H9 (cell line): ENCODE measurements at regions not wholly inside any gene's neighbourhood (a gene's known extent, or its start where the extent isn't known, plus 50 kb on each side); places are given as distances from the start of the nearest gene placed in this dataset.

Source experiments
- DNase-seq: peaks from one replicate; pipeline ENCODE4 v3.0.0-alpha.2; 2017
- H2AFZ ChIP-seq: one replicate; pipeline ENCODE4 v1.6.1; 2013; ENCODE audit warnings: mild to moderate bottlenecking, low read length, control low read depth, moderate library complexity
- H2AK5ac ChIP-seq: 2 replicates; pipeline ENCODE4 v1.6.1; 2013; ENCODE audit warnings: low read length, control low read depth, mixed read lengths; ENCODE audit not compliant: insufficient read length
- H2BK120ac ChIP-seq: one replicate; pipeline ENCODE4 v1.6.1; 2013; ENCODE audit warnings: low read depth, mild to moderate bottlenecking, low read length, control low read depth, inconsistent platforms; ENCODE audit not compliant: poor library complexity, severe bottlenecking
- H2BK12ac ChIP-seq: 2 replicates; pipeline ENCODE4 v1.6.1; 2013; ENCODE audit warnings: low read length, control low read depth, mixed read lengths, low read depth; ENCODE audit not compliant: insufficient read length
- H2BK15ac ChIP-seq: 2 replicates; pipeline ENCODE4 v1.6.1; 2013; ENCODE audit warnings: low read depth, low read length, control low read depth
- H2BK20ac ChIP-seq: one replicate; pipeline ENCODE4 v1.6.1; 2013; ENCODE audit warnings: low read depth, mild to moderate bottlenecking, low read length, control low read depth, inconsistent platforms; ENCODE audit not compliant: poor library complexity, severe bottlenecking
- H2BK5ac ChIP-seq: 2 replicates; pipeline ENCODE4 v1.6.1; 2013; ENCODE audit warnings: low read length, control low read depth, mixed read lengths; ENCODE audit not compliant: insufficient read length
- H3K14ac ChIP-seq: 2 replicates; pipeline ENCODE4 v1.6.1; 2013; ENCODE audit warnings: low read length, control low read depth; ENCODE audit not compliant: insufficient read depth
- H3K18ac ChIP-seq: 2 replicates; pipeline ENCODE4 v1.6.1; 2013; ENCODE audit warnings: low read depth, mild to moderate bottlenecking, mixed read lengths, low read length, control low read depth; ENCODE audit not compliant: insufficient read length
- H3K23ac ChIP-seq: 2 replicates; pipeline ENCODE4 v1.6.1; 2013; ENCODE audit warnings: low read length, control low read depth, mixed read lengths, low read depth; ENCODE audit not compliant: insufficient read length
- H3K23me2 ChIP-seq: 2 replicates; pipeline ENCODE4 v1.6.1; 2013; ENCODE audit warnings: low read depth, mild to moderate bottlenecking, mixed read lengths, low read length, control low read depth; ENCODE audit not compliant: insufficient read length, poor library complexity, severe bottlenecking
- H3K27ac ChIP-seq: 2 replicates; pipeline ENCODE4 v1.5.1; 2013; ENCODE audit warnings: low read length, control low read depth, mixed read lengths, low read depth; ENCODE audit not compliant: insufficient read length
- H3K27me3 ChIP-seq: 2 replicates; pipeline ENCODE4 v1.6.1; 2013; ENCODE audit warnings: low read length, control low read depth, inconsistent platforms; ENCODE audit not compliant: insufficient read depth
- H3K4ac ChIP-seq: 2 replicates; pipeline ENCODE4 v1.6.1; 2013; ENCODE audit warnings: low read depth, mild to moderate bottlenecking, control low read depth, inconsistent platforms, low read length, moderate library complexity
- H3K4me1 ChIP-seq: 2 replicates; pipeline ENCODE4 v1.6.1; 2013; ENCODE audit warnings: low read length, control low read depth, inconsistent platforms; ENCODE audit not compliant: insufficient read depth
- H3K4me2 ChIP-seq: 2 replicates; pipeline ENCODE4 v1.6.1; 2013; ENCODE audit warnings: low read length, control low read depth, mixed read lengths; ENCODE audit not compliant: insufficient read length, insufficient read depth
- H3K56ac ChIP-seq: 2 replicates; pipeline ENCODE4 v1.6.1; 2013; ENCODE audit warnings: low read depth, mild to moderate bottlenecking, mixed read lengths, low read length, control low read depth; ENCODE audit not compliant: insufficient read length
- H3K79me1 ChIP-seq: 2 replicates; pipeline ENCODE4 v1.6.1; 2013; ENCODE audit warnings: low read depth, mild to moderate bottlenecking, moderate library complexity, low read length, control low read depth, inconsistent platforms; ENCODE audit not compliant: insufficient read depth, poor library complexity, severe bottlenecking
- H3K79me2 ChIP-seq: 2 replicates; pipeline ENCODE4 v1.6.1; 2013; ENCODE audit warnings: low read length, control low read depth, inconsistent platforms; ENCODE audit not compliant: insufficient read depth
- H3K9ac ChIP-seq: 2 replicates; pipeline ENCODE4 v1.6.1; 2013; ENCODE audit warnings: low read length, control low read depth, mixed read lengths; ENCODE audit not compliant: insufficient read length; ENCODE audit errors: extremely low read depth
- H3K9me3 ChIP-seq: one replicate; pipeline ENCODE4 v1.6.1; 2013; ENCODE audit warnings: low read depth, low read length, inconsistent platforms; ENCODE audit not compliant: control insufficient read depth
- H3T11ph ChIP-seq: one replicate; pipeline ENCODE4 v1.6.1; 2013; ENCODE audit warnings: mild to moderate bottlenecking, low read length, control low read depth, inconsistent platforms
- H4K20me1 ChIP-seq: one replicate; pipeline ENCODE4 v1.6.1; 2013; ENCODE audit not compliant: control insufficient read depth, insufficient read length, insufficient read depth
- H4K5ac ChIP-seq: 2 replicates; pipeline ENCODE4 v1.6.1; 2013; ENCODE audit warnings: low read depth, mild to moderate bottlenecking, mixed read lengths, low read length, control low read depth; ENCODE audit not compliant: insufficient read length
- H4K8ac ChIP-seq: replicated peaks from 2 replicates; pipeline ENCODE4 v1.6.1; 2013; ENCODE audit warnings: low read length, control low read depth, mixed read lengths, low read depth; ENCODE audit not compliant: insufficient read length
- H4K91ac ChIP-seq: 2 replicates; pipeline ENCODE4 v1.6.1; 2013; ENCODE audit warnings: low read depth, mild to moderate bottlenecking, moderate library complexity, mixed read lengths, low read length, control low read depth; ENCODE audit not compliant: insufficient read length
- H3K27ac Mint-ChIP-seq, 3 experiments: 2 replicates in 2 of 3; 3 replicates in 1 of 3; pipeline ENCODE4 v1.8.0; 2020 to 2021; ENCODE audit warnings: mixed read lengths in 3 of 3, mild to moderate bottlenecking in 1 of 3, moderate library complexity in 1 of 3
- H3K27me3 Mint-ChIP-seq: 2 replicates; pipeline ENCODE4 v1.8.0; 2021; ENCODE audit warnings: low read depth, mild to moderate bottlenecking, moderate library complexity, mixed read lengths
- H3K36me3 Mint-ChIP-seq, 3 experiments: 2 replicates in 2 of 3; 3 replicates in 1 of 3; pipeline ENCODE4 v1.8.0; 2020 to 2021; ENCODE audit warnings: low read depth in 3 of 3, mixed read lengths in 3 of 3; ENCODE audit not compliant: insufficient read depth in 1 of 3
- H3K4me1 Mint-ChIP-seq, 2 experiments: 2 replicates each; pipeline ENCODE4 v1.8.0; 2020; ENCODE audit warnings: mixed read lengths in 2 of 2
- H3K4me3 Mint-ChIP-seq, 2 experiments: 2 replicates in 1 of 2; 3 replicates in 1 of 2; pipeline ENCODE4 v1.8.0; 2020 to 2021; ENCODE audit warnings: mild to moderate bottlenecking in 2 of 2, mixed read lengths in 2 of 2, moderate library complexity in 1 of 2
- H3K9me3 Mint-ChIP-seq, 2 experiments: 2 replicates in 1 of 2; 3 replicates in 1 of 2; pipeline ENCODE4 v1.8.0; 2020; ENCODE audit warnings: mild to moderate bottlenecking in 2 of 2, mixed read lengths in 2 of 2, moderate library complexity in 1 of 2
- CTCF ChIP-seq: fragments of 200-600 bp; sonication (generic); conservative IDR thresholded peaks from 3 replicates; pipeline ENCODE4 v1.8.0; 2021; ENCODE audit warnings: antibody characterized with exemption, mild to moderate bottlenecking
- WGBS: extraction: QIAGEN DNeasy Blood & Tissue Kit; methylation state at CpG from one replicate; pipeline ENCODE4 v1.1.7; 2013; ENCODE audit warnings: missing lambda C conversion rate, low lambda C conversion rate, mixed read lengths; ENCODE audit not compliant: insufficient read length; ENCODE audit errors: extremely low coverage; 5-methylcytosine and 5-hydroxymethylcytosine counted together

GRCh38 chr4:169921732-169922131, 104.5 kb downstream of the MFAP3L start:
- no peak overlapping the region for H3K14ac ChIP-seq
- H3K4ac ChIP-seq = no peak overlapping the region
- H2BK120ac ChIP-seq = no peak overlapping the region
- Mint-ChIP-seq H3K4me3 (no peak overlapping the region), H3K4me1 (peaks cover 22 to 40% of the 10 kb centered on the region in 2 experiments), H3K36me3 (peaks cover 8 to 12% (median 9%) of the 10 kb centered on the region in 3 experiments), H3K27ac (no peak overlapping the region), H3K27me3 (no peaks in the 10 kb centered on the region), H3K9me3 (peaks cover 8% of the 10 kb centered on the region in 2 experiments)
- H2AFZ ChIP-seq = no peak overlapping the region
- H3K27me3 ChIP-seq = no peaks in the 10 kb centered on the region
- H2BK20ac ChIP-seq = no peak overlapping the region
- H4K8ac ChIP-seq = no peak overlapping the region
- H3K79me1 ChIP-seq = no peaks in the 10 kb centered on the region
- no peak overlapping the region for H2BK12ac ChIP-seq
- H2BK15ac ChIP-seq = no peak overlapping the region
- H3K27ac ChIP-seq = no peak overlapping the region
- H4K91ac ChIP-seq = no peak overlapping the region
- H3K79me2 ChIP-seq = no peaks in the 10 kb centered on the region
- H2BK5ac ChIP-seq = no peak overlapping the region
- no peak overlapping the region for H3K23ac ChIP-seq
- no peaks in the 10 kb centered on the region for H3K9me3 ChIP-seq
- DNase-seq = no peak
- WGBS = no CpG with 5 or more reads among the region's 1 CpG
- no peaks in the 10 kb centered on the region for H4K20me1 ChIP-seq
- no peak overlapping the region for H4K5ac ChIP-seq
- H3K23me2 ChIP-seq = no peaks in the 10 kb centered on the region
- H3T11ph ChIP-seq = no peak overlapping the region
- no peak overlapping the region for H3K18ac ChIP-seq
- H3K4me2 ChIP-seq = no peak overlapping the region
- TF ChIP-seq CTCF = no peak
- H2AK5ac ChIP-seq = no peak overlapping the region
- H3K9ac ChIP-seq = no peak overlapping the region
- no peak overlapping the region for H3K56ac ChIP-seq
- peaks cover 10% of the 10 kb centered on the region; the same call in 1 of the 2 replicates for H3K4me1 ChIP-seq
